ENCODE measurements at regions not wholly inside any gene's neighbourhood (a gene's known extent, or its start where the extent isn't known, plus 50 kb on each side); places are given as distances from the start of the nearest gene placed in this dataset.

GRCh38 chr3:106261396-106261795, 392.6 kb upstream of the CBLB start:
- TF ChIP-seq CTCF (IDR thresholded peaks at IDR 0.05) = no peak
- Histone ChIP-seq H3K4me1 (no peaks in the 10 kb centered on the region), H3K27me3 (ENCODE audit: insufficient read depth in 3 of 3, low read length in 2 of 3) (no peaks in the 10 kb centered on the region), H3K9me3 (no peaks in the 10 kb centered on the region), H3K27ac (no peak overlapping the region), H3K36me3 (ENCODE audit: insufficient read depth in 1 of 2, low read depth in 1 of 2) (no peaks in the 10 kb centered on the region), H3K4me3 (no peak overlapping the region)
- no peak for DNase-seq
- intact Hi-C loops (cut with DNase I) = no loop called here
- WGBS, 3 donors = 85 to 94% (median 88%) methylated on average over 1 of the region's 1 CpG
- ATAC-seq = no peak

- intact Hi-C loops (cut with DNase I) = no loop called here
- Histone ChIP-seq H3K9me3 (no peaks in the 10 kb centered on the region), H3K27me3 (ENCODE audit: insufficient read depth in 3 of 3, low read length in 2 of 3) (no peaks in the 10 kb centered on the region), H3K27ac (no peak overlapping the region), H3K36me3 (ENCODE audit: insufficient read depth in 1 of 2, low read depth in 1 of 2) (no peaks in the 10 kb centered on the region), H3K4me3 (no peak overlapping the region), H3K4me1 (no peaks in the 10 kb centered on the region)
- ATAC-seq (no peak), DNase-seq (no peak)
- TF ChIP-seq CTCF (IDR thresholded peaks at IDR 0.05) = no peak
- 42 to 57% (median 50%) methylated on average over 2 of the region's 2 CpGs for WGBS, 3 donors
These were observed 393.3 kb upstream of the CBLB start for GRCh38 chr3:106261915-106262683.

- no peak for TF ChIP-seq CTCF (IDR thresholded peaks at IDR 0.05)
- no peaks in the 10 kb centered on the region for H3K27me3 ChIP-seq (ENCODE audit: insufficient read depth in 3 of 3, low read length in 2 of 3)
- DNase-seq (no peak), ATAC-seq (no peak)
- 75 to 85% (median 81%) methylated on average over 5 of the region's 5 CpGs for WGBS, 3 donors
- H3K4me3 ChIP-seq = no peak overlapping the region
- H3K4me1 ChIP-seq = no peaks in the 10 kb centered on the region
- no peaks in the 10 kb centered on the region for H3K9me3 ChIP-seq
- H3K27ac ChIP-seq = no peak overlapping the region
- intact Hi-C loops (cut with DNase I) = no loop called here
- H3K36me3 ChIP-seq (ENCODE audit: insufficient read depth in 1 of 2, low read depth in 1 of 2) = no peaks in the 10 kb centered on the region
These were observed 394.2 kb upstream of the CBLB start for GRCh38 chr3:106263011-106263410.

GRCh38 chr3:106263546-106263945, 394.7 kb upstream of the CBLB start:
- H3K4me3 ChIP-seq = no peak overlapping the region
- no peaks in the 10 kb centered on the region for H3K36me3 ChIP-seq (ENCODE audit: insufficient read depth in 1 of 2, low read depth in 1 of 2)
- no peak for TF ChIP-seq CTCF (IDR thresholded peaks at IDR 0.05)
- intact Hi-C loops (cut with DNase I) = no loop called here
- DNase-seq (no peak), ATAC-seq (no peak)
- no peak overlapping the region for H3K27ac ChIP-seq
- H3K9me3 ChIP-seq = no peaks in the 10 kb centered on the region
- no peaks in the 10 kb centered on the region for H3K27me3 ChIP-seq (ENCODE audit: insufficient read depth in 3 of 3, low read length in 2 of 3)
- H3K4me1 ChIP-seq = no peaks in the 10 kb centered on the region

- H3K36me3 ChIP-seq (ENCODE audit: insufficient read depth in 1 of 2, low read depth in 1 of 2) = no peaks in the 10 kb centered on the region
- H3K4me1 ChIP-seq = no peaks in the 10 kb centered on the region
- no peak for ATAC-seq
- no peak overlapping the region for H3K4me3 ChIP-seq
- no peaks in the 10 kb centered on the region for H3K27me3 ChIP-seq (ENCODE audit: insufficient read depth in 3 of 3, low read length in 2 of 3)
- intact Hi-C loops (cut with DNase I) = no loop called here
- no peak for DNase-seq
- no peaks in the 10 kb centered on the region for H3K9me3 ChIP-seq
- no peak overlapping the region for H3K27ac ChIP-seq
- WGBS, 3 donors = 37 to 49% (median 39%) methylated on average over 3 of the region's 3 CpGs
- no peak for TF ChIP-seq CTCF (IDR thresholded peaks at IDR 0.05)
These were observed 396.9 kb upstream of the CBLB start for GRCh38 chr3:106265704-106266103.
